Panc1 (cell line): ENCODE measurements at regions not wholly inside any gene's neighbourhood (a gene's known extent, or its start where the extent isn't known, plus 50 kb on each side); places are given as distances from the start of the nearest gene placed in this dataset.

Experiments used
- ATAC-seq: fragments of 200-7000 bp; cut with Tn5 transposase; 2 replicates; pipeline ENCODE4 v1.9.1; 2020; ENCODE audit warnings: mild to moderate bottlenecking, moderate library complexity
- BruUV-seq: library from RNA; stranded (reverse); fragments of 400-500 nt; replicated peaks from 2 replicates; lab custom pipeline; 2021; lab: Mats Ljungman, UMichigan
- CTCF ChIA-PET: fragments of 300-600 bp; sonication (Branson Sonifier 250); formaldehyde crosslinking; loops from one replicate; lab custom pipeline; 2022; ENCODE audit warnings: antibody characterized with exemption; lab: Charles Lee
- POLR2A ChIA-PET: fragments of 300-600 bp; sonication (Branson Sonifier 250); formaldehyde crosslinking; loops from one replicate; lab custom pipeline; 2022; ENCODE audit warnings: antibody characterized with exemption; lab: Charles Lee
- DNase-seq: peaks from one replicate; pipeline ENCODE4 v3.0.0-alpha.2; 2010; ENCODE audit warnings: low read depth, low spot score
- H3K27ac ChIP-seq: 2 replicates; pipeline ENCODE4 v1.5.1; 2011; ENCODE audit warnings: mild to moderate bottlenecking, low read length, inconsistent platforms
- H3K27me3 ChIP-seq: fragments of 200-500 bp; sonication (Bioruptor generic); 2 replicates; pipeline ENCODE4 v1.6.0; 2014; ENCODE audit warnings: low read length, inconsistent platforms; ENCODE audit not compliant: control insufficient read depth, insufficient read depth
- H3K36me3 ChIP-seq: fragments of 200-500 bp; sonication (Bioruptor generic); 2 replicates; pipeline ENCODE4 v1.5.1; 2014; ENCODE audit warnings: inconsistent platforms, mild to moderate bottlenecking, low read length, moderate library complexity; ENCODE audit not compliant: control insufficient read depth, insufficient read depth
- H3K4me1 ChIP-seq: 2 replicates; pipeline ENCODE4 v1.5.1; 2011; ENCODE audit warnings: inconsistent platforms, mild to moderate bottlenecking, low read length, moderate library complexity; ENCODE audit not compliant: control insufficient read depth, insufficient read depth
- H3K4me3 ChIP-seq, 2 experiments: 2 replicates each; pipeline ENCODE4 v1.5.1; 2011 to 2012; ENCODE audit warnings: low read depth in 2 of 2, low read length in 2 of 2, mild to moderate bottlenecking in 2 of 2, inconsistent platforms in 1 of 2, moderate library complexity in 1 of 2
- H3K9me3 ChIP-seq: fragments of 200-500 bp; sonication (Bioruptor generic); 2 replicates; pipeline ENCODE4 v1.5.1; 2014; ENCODE audit warnings: low read depth, mild to moderate bottlenecking, inconsistent platforms, low read length, moderate library complexity; ENCODE audit not compliant: control insufficient read depth, insufficient read depth
- CTCF ChIP-seq: fragments of 450-650 bp; IDR thresholded peaks from 2 replicates; pipeline ENCODE4 v1.5.1; 2017; ENCODE audit warnings: mild to moderate bottlenecking
- POLR2AphosphoS5 ChIP-seq: IDR thresholded peaks from 2 replicates; pipeline ENCODE4 v1.6.1; 2012; ENCODE audit warnings: mild to moderate bottlenecking, low read depth, low read length, moderate library complexity
- SIN3A ChIP-seq: IDR thresholded peaks from 2 replicates; pipeline ENCODE4 v1.6.1; 2012; ENCODE audit warnings: low read depth, mild to moderate bottlenecking, low read length, moderate library complexity, borderline replicate concordance; ENCODE audit not compliant: insufficient read depth
- TCF7L2 ChIP-seq: IDR thresholded peaks from 2 replicates; pipeline ENCODE4 v1.6.1; 2011; ENCODE audit warnings: mild to moderate bottlenecking, low read depth, low read length, inconsistent platforms
- in situ Hi-C: cut with HindIII; loops from 2 replicates; pipeline ENCODE4 v1.10.0; 2016; ENCODE audit warnings: low sequenced_read_pairs, low pct_unique_long_range_greater_than_20kb
- intact Hi-C: fragments of 100-400 bp; cut with micrococcal nuclease; formaldehyde crosslinking; loops from one replicate; pipeline ENCODE4 v1.10.0; 2022; ENCODE audit not compliant: unreplicated experiment
- TF ChIP-seq, protein P1 (sequence below), 2 experiments: IDR thresholded peaks; 2 replicates each; pipeline ENCODE4 v1.6.1; 2011 to 2012; ENCODE audit warnings: low read depth in 2 of 2, control low read depth in 1 of 2, low read length in 1 of 2, mild to moderate bottlenecking in 1 of 2, moderate library complexity in 1 of 2; ENCODE audit not compliant: insufficient read depth in 1 of 2

- BruUV-seq: no TSS peak
- ATAC-seq (no peak), DNase-seq (no peak)
- H3K4me1 ChIP-seq: no peaks in the 10 kb centered on the region
- no peak overlapping the region for H3K4me3 ChIP-seq
- in situ Hi-C loops: no loop called here
- TF ChIP-seq, protein P1, sequence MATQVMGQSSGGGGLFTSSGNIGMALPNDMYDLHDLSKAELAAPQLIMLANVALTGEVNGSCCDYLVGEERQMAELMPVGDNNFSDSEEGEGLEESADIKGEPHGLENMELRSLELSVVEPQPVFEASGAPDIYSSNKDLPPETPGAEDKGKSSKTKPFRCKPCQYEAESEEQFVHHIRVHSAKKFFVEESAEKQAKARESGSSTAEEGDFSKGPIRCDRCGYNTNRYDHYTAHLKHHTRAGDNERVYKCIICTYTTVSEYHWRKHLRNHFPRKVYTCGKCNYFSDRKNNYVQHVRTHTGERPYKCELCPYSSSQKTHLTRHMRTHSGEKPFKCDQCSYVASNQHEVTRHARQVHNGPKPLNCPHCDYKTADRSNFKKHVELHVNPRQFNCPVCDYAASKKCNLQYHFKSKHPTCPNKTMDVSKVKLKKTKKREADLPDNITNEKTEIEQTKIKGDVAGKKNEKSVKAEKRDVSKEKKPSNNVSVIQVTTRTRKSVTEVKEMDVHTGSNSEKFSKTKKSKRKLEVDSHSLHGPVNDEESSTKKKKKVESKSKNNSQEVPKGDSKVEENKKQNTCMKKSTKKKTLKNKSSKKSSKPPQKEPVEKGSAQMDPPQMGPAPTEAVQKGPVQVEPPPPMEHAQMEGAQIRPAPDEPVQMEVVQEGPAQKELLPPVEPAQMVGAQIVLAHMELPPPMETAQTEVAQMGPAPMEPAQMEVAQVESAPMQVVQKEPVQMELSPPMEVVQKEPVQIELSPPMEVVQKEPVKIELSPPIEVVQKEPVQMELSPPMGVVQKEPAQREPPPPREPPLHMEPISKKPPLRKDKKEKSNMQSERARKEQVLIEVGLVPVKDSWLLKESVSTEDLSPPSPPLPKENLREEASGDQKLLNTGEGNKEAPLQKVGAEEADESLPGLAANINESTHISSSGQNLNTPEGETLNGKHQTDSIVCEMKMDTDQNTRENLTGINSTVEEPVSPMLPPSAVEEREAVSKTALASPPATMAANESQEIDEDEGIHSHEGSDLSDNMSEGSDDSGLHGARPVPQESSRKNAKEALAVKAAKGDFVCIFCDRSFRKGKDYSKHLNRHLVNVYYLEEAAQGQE (IDR thresholded peaks at IDR 0.05; ENCODE audit: insufficient read depth in 1 of 2, low read depth in 2 of 2, low read length in 1 of 2): no peak
- TF ChIP-seq POLR2AphosphoS5 (no peak), CTCF (no peak), TCF7L2 (no peak), SIN3A (no peak)
- H3K27ac ChIP-seq: no peak overlapping the region
- CTCF ChIA-PET: no interaction called here
- no peaks in the 10 kb centered on the region for H3K27me3 ChIP-seq
- H3K36me3 ChIP-seq: no peaks in the 10 kb centered on the region
- POLR2A ChIA-PET: no interaction called here
- H3K9me3 ChIP-seq: no peaks in the 10 kb centered on the region
- intact Hi-C loops: no loop called here
Measured at GRCh38 chr9:24351258-24351657, 194.4 kb downstream of the IZUMO3 start.

- Histone ChIP-seq H3K27me3 (no peaks in the 10 kb centered on the region), H3K4me1 (no peaks in the 10 kb centered on the region), H3K4me3 (no peak overlapping the region), H3K27ac (no peak overlapping the region), H3K9me3 (no peaks in the 10 kb centered on the region), H3K36me3 (no peaks in the 10 kb centered on the region)
- no peak for DNase-seq
- TF ChIP-seq POLR2AphosphoS5: no peak
- TF ChIP-seq CTCF: no peak
- no peak for TF ChIP-seq TCF7L2
- TF ChIP-seq, protein P1 (IDR thresholded peaks at IDR 0.05; ENCODE audit: insufficient read depth in 1 of 2, low read depth in 2 of 2, low read length in 1 of 2): no peak
- no peak for TF ChIP-seq SIN3A
- POLR2A ChIA-PET: no interaction called here
- ATAC-seq: no peak
- intact Hi-C loops (no loop called here), in situ Hi-C loops (no loop called here)
- BruUV-seq: no TSS peak
- CTCF ChIA-PET: no interaction called here
Measured at GRCh38 chr9:24342457-24342856, 203.2 kb downstream of the IZUMO3 start.
